Stimulated activated CD4-positive, alpha-beta T cell treated with anti-CD3 and anti-CD28 coated beads, Interleukin-4, amount 100 ng/mL, for 1 hour (primary cell): ENCODE measurements at regions not wholly inside any gene's neighbourhood (a gene's known extent, or its start where the extent isn't known, plus 50 kb on each side); places are given as distances from the start of the nearest gene placed in this dataset.

ENCODE experiments used
- DNase-seq: peaks from one replicate; pipeline ENCODE4 v3.0.0-alpha.2; 2020

- no peak for DNase-seq
Observed at GRCh38 chr3:159560214-159560979, 428.2 kb upstream of the IL12A start.

- no peak for DNase-seq
Observed at GRCh38 chr3:159565313-159565712, 423.3 kb upstream of the IL12A start.

- DNase-seq = no peak
Observed at GRCh38 chr3:159583662-159584061, 405.0 kb upstream of the IL12A start.

GRCh38 chr3:159584421-159584820 is 404.2 kb upstream of the IL12A start:
- no peak for DNase-seq

- DNase-seq = no peak
Observed at GRCh38 chr3:159586571-159587202, 401.9 kb upstream of the IL12A start.

GRCh38 chr3:159593927-159594605 is 394.6 kb upstream of the IL12A start:
- DNase-seq = no peak

GRCh38 chr3:159600291-159600690 is 388.3 kb upstream of the IL12A start:
- DNase-seq = no peak

GRCh38 chr3:159604151-159604581 is 384.5 kb upstream of the IL12A start:
- DNase-seq = no peak

- DNase-seq = no peak
Observed at GRCh38 chr3:159605101-159605500, 383.5 kb upstream of the IL12A start.

GRCh38 chr3:159605776-159606175 is 382.9 kb upstream of the IL12A start:
- DNase-seq = no peak

- no peak for DNase-seq
Observed at GRCh38 chr3:159607856-159608255, 380.8 kb upstream of the IL12A start.

- no peak for DNase-seq
Observed at GRCh38 chr3:159608311-159608710, 380.3 kb upstream of the IL12A start.

- no peak for DNase-seq
Observed at GRCh38 chr3:159609625-159610024, 379.0 kb upstream of the IL12A start.

GRCh38 chr3:159616234-159616825 is 372.3 kb upstream of the IL12A start:
- DNase-seq = no peak

GRCh38 chr3:159619341-159619885 is 369.2 kb upstream of the IL12A start:
- no peak for DNase-seq

- no peak for DNase-seq
Observed at GRCh38 chr3:159620281-159620680, 368.4 kb upstream of the IL12A start.

- no peak for DNase-seq
Observed at GRCh38 chr3:159620873-159621272, 367.8 kb upstream of the IL12A start.

GRCh38 chr3:159624616-159625015 is 364.0 kb upstream of the IL12A start:
- no peak for DNase-seq

GRCh38 chr3:159625594-159625993 is 363.0 kb upstream of the IL12A start:
- DNase-seq = no peak

GRCh38 chr3:159626598-159626997 is 362.0 kb upstream of the IL12A start:
- no peak for DNase-seq

- DNase-seq = no peak
Observed at GRCh38 chr3:159627229-159627628, 361.4 kb upstream of the IL12A start.

- DNase-seq = no peak
Observed at GRCh38 chr3:159627634-159628033, 361.0 kb upstream of the IL12A start.

GRCh38 chr3:159629329-159630084 is 359.1 kb upstream of the IL12A start:
- no peak for DNase-seq
